NCI-H1417 treated with DMSO at 0.1 percent for 48 hours (cell line): ENCODE measurements at regions not wholly inside any gene's neighbourhood (a gene's known extent, or its start where the extent isn't known, plus 50 kb on each side); places are given as distances from the start of the nearest gene placed in this dataset.
"Not testable (repeated sequence)": the region's sequence is repeated elsewhere in the genome, so short reads cannot be mapped to it uniquely, and the experiment has no call there.

Experiments
- DNase-seq: peaks from one replicate; lab custom pipeline; 2025; lab: John Stamatoyannopoulos, UW

- no peak for DNase-seq
Measured at GRCh38 chr7:69328516-69328915, 269.8 kb upstream of the AUTS2 start.

DNA sequence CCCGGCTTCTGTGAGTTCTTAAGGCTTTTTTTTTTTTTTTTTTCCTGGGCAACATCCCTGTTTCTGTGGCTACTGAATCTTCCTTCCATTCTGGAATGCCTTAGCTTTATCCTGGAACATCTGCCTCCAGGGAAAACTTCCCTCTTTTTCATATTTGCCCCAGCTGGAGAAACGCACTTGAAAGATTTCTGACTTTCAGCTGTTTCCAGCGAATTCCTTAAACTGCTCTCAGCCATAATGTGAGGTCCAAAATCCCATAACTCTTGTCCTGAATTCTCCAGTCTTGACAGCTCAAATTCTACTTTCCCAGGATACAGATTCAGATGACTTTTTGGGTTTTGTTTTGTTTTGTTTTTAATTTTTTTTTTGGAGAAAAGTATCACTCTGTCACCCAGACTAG is 263.6 kb upstream of the AUTS2 start:
- no peak for DNase-seq

GRCh38 chr7:69335331-69335730 is 262.9 kb upstream of the AUTS2 start:
- no peak for DNase-seq

DNA sequence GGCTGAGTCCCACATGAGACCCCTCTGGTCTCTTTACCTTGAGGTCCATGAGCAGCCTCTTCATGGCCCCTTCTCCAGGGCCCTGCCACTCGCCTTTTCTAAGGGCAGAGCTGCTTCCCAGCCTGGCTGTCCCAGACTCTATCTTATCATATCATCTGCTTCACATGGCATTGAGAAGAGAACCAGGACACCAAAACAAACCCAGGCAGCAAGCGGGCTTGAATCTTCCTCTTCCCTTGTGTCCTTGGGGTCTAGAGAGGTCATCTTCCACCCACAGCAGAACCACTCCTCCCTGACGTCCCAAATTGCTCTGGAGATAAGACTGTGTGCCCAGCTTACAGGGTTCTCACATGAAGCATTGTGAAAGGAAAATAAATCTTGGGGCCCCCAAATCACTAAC is 261.3 kb upstream of the AUTS2 start:
- no peak for DNase-seq

DNA sequence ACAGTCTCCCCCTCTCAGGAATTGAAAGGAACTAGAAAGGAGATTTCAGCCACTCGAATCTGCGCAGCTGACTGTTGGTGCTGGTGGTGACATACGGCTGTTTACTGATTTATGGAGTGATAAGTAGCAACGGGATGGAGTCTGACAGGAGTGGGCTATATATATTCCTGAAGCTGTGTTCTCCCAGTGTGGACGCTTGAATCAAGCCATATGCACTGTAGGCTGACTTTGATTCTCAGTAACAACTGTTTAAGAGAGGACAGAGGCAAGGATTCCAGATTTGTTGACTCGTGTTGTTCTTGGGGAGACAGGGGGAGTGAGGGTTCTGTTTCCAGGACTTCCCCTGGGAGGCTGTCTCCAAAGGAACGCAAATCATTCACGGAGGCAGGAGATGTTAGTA is 260.1 kb upstream of the AUTS2 start:
- no peak for DNase-seq

- DNase-seq = no peak
Measured at GRCh38 chr7:69341288-69341687, 257.0 kb upstream of the AUTS2 start.

DNA sequence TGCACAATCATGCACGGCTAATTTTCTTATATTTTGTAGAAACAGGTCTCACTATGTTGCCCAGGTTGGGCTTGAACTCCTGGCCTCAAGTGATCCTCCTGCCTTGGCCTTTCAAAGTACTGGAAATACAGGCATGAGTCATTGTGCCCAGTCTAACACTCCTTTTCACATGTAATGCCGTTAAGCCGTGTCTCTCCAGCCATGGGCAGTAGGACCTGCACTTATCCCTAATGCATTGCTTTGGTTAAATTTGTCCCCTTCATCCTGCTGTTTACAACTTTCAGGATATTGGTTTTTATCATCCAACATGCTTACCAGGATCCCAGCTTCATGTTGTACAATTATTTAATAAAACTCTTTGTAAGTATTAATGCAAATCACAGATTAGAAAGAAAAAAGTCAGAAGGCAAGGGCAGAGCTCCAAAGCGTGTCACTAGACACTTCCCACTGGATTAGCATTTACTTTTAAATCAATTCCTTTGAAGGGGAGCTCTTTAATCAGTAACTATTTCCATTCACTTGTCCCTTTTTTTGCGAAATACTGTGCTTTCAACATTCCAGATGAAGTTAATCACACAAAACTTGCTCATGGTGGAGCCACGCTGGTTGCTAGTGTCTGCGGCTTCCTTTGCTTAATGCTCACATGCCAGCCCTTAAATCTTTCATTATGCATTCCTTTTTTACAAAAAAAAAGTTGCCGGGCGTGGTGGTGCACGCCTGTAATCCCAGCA is 256.0 kb upstream of the AUTS2 start:
- no peak for DNase-seq

DNA sequence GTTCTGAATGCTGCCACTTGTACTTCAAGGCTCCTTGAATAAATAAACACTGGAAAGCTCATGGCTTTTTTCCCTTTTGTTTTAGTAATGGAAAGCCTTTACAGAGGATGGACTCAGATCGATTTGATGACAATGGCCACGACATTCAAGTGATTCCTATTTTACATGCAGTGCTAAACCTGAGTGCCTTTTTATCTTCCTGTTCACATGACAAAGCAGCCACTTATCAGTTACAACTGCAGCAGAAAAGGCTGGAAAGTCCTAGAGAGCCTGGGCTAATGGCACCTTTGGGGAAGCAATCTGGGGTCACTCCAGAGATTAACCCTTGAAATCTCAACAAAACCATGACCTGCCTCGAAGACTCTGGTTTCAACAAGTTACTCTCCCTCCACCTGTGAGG is 249.0 kb upstream of the AUTS2 start:
- DNase-seq = no peak

DNA sequence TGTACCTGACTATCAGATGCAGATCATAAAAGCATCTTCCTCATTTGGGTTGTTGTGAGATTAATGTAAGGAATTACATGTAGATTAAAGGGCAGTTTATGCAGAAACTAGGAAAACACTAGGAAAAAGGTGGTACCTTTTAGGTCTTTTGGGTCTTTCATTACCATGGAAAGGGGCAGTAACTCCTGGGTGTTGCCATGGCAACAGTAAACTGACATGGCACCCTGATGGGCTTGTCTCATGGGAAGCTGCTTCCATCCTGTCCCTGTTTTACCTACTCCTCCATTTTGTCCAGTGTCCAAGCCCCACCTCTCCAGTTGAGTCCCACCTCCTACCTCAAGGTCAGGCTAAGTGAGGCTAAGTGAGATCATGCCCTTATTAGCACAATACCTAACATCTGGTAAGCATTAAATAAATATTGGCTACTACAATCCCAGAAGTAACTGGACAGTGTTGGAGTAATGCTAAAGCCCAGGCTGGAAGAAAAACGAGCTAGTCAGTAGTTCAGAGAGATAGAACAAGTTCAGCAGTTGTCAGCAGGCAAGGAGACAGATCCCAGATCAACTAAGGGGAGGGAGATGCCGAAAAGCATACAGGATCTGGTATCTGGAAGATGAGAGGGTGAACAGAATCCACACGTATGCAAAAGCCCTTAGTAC is 240.0 kb upstream of the AUTS2 start:
- DNase-seq = no peak

DNA sequence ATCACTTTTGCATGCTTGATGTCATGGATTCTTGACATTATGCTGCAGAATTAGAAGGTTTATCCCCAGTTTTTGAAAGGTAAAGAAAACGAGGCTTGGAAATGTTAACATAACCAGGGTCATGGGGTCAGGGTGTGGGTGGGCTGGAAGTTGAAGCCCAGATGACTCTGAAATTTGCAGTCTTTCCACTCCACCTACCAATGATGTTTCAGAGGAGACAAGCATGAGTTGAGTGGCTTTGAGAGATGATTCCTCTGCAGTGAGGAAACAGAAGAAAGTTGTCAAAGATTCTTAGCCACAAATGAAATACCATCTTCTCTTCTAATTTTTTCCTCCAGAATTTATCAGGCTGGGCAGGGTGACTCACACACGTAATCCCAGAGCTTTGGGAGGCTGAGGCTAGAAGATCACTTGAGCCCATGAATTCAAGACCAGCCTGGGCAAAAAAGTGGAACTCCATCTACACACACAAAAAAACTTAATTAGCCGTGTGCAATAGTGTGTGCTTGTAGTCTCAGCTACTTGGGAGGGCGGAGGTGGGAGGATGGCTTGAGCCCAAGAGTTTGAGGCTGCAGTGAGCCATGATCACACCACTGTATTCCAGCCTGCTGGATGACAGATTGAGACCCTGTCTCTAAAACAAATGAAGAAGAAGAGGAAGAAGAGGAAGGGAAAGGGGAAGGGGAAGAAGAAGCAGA is 239.1 kb upstream of the AUTS2 start:
- DNase-seq = no peak

DNA sequence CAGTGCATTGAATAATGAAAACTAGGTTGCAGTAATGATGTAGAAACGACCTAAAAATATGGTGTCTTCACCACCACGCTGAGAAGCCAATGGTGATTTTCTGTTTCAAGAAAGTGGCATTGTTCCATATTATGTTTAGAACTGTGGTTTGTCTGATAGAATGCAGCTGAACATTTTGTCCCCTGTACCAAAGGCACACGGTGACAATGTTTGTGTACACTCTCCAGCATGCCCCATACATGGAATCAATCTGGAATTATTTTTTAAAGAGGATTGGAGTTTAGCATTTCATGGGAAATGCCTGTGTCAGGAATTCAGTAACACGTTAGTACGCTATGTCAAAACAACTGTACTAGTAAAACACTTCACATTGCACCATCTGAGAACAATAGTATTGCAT is 237.4 kb upstream of the AUTS2 start:
- no peak for DNase-seq

GRCh38 chr7:69363136-69363535 is 235.1 kb upstream of the AUTS2 start:
- DNase-seq = no peak

DNA sequence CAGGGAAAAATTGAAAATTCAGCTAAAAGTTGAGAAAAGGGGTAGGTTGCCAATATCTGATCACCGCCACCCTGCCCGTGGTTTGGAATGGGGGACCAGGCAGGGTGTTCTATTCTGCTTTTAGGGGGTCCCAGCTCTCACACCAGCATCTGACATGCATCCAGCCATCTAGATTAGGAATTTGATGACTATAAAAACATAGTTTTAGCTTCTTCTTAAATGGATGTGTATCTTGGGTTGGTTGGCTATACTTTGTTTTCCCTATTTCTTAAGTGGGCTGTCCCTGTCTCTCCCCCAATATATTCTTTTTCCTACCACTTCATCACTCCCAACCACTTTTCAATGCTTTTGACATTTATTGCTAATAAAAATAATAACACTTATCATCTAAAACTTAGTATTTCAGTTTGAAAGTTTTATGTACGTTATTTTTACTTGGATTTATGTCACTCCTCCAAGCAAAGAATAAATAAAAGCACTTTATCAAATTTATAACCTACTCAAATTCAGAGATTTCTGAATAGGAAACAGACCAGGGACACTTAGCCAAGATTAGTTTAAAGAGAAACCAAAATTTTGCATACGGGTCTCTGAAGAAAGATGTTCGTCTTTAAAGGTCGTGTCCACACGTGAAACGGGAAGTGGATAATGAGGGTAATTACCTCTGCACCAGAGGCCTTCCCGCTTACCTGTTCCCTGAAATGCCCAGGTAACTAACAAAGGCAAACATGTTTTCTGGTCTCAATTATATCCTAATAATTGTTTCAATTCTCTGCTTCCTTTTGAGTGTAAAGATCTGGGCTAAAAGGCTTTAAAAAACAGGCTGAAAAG is 233.2 kb upstream of the AUTS2 start:
- DNase-seq = peak; percentile 23

DNA sequence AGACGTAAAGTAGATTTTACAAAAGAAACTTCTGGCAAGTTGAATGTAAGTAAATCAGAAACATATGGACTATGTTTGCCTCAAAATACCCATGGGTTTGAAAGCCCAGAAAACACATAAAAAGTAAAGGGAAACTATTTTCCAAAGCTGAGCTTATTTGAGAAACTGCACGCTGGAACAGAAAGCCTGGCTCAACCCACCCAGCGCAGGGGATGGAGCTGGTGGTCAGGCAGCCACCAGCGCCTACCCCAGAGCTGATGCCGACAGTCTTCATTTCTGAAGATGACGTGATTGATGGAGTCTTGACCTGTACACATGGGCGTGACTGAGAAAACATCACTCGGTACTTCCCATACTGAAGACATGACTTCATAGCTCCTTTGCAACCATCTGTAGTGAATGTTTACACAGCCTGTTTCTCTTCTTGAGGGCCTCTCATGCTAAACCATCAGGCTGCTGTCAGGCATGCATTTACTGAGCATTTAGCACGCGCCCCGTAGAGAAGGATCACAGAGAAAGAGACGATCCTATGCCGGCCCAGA is 232.6 kb upstream of the AUTS2 start:
- DNase-seq = peak; percentile 54

DNA sequence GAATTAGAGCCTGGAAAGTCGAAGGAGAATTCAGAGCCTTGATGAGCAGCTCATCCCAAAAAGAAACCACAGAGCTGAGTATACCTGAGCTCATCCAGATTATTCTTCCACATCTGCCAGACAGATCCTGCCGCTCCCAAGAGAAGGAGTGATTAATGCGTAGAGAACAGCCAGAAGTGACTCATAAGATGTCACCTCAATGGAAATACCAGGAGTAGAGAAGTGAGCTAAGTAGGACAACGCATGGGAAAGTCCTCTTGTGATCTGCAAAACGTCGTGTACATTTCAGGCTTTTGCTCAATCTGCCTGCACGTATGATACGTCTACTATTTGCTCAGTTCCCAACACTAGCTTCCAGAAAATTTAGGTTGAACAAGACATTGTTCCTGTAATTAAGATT is 230.5 kb upstream of the AUTS2 start:
- DNase-seq = no peak

GRCh38 chr7:69373171-69374043 is 224.9 kb upstream of the AUTS2 start:
- no peak for DNase-seq

GRCh38 chr7:69374044-69374425 is 224.2 kb upstream of the AUTS2 start:
- DNase-seq = no peak

DNA sequence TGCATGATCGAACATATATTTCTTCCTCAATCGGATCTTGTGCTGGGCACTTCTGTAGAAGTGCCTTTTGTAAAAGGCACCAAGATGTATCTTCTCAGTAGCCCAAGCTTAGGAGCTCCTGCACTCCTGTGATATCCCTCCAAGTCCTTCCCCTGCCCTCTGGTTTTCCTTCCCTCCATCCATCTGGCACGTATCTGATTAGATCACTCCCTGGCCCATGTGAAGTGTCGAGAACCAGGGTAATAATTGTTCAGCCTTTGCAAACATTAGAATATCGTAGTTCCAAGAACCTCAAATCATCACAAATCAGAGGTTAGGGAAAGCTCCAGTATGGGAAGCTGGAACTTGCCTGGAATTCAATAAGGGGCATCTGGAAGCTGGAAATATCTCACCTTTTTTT is 221.1 kb upstream of the AUTS2 start:
- no peak for DNase-seq

GRCh38 chr7:69388452-69389137 is 209.7 kb upstream of the AUTS2 start:
- DNase-seq = no peak

- no peak for DNase-seq
Measured at GRCh38 chr7:69389216-69389615, 209.1 kb upstream of the AUTS2 start.

GRCh38 chr7:69393912-69394311 is 204.4 kb upstream of the AUTS2 start:
- DNase-seq = not testable (repeated sequence)
